Fibroblast of lung (primary cell): ENCODE measurements at regions not wholly inside any gene's neighbourhood (a gene's known extent, or its start where the extent isn't known, plus 50 kb on each side); places are given as distances from the start of the nearest gene placed in this dataset.

Experiments used
- EZH2 ChIP-seq: IDR thresholded peaks from 2 replicates; pipeline ENCODE4 v1.5.1; 2012; ENCODE audit warnings: low read length, control low read depth, mild to moderate bottlenecking; ENCODE audit errors: missing control alignments
- TF ChIP-seq, protein P1 (sequence below), 2 donors: IDR thresholded peaks in 1 of 2; conservative IDR thresholded peaks in 1 of 2; 1 replicate in 1 of 2; 2 replicates in 1 of 2; pipeline ENCODE4 v1.5.1; 2011 to 2012; ENCODE audit warnings: low read length in 2 of 2, control low read depth in 1 of 2, inconsistent platforms in 1 of 2, low read depth in 1 of 2, mild to moderate bottlenecking in 1 of 2

DNA sequence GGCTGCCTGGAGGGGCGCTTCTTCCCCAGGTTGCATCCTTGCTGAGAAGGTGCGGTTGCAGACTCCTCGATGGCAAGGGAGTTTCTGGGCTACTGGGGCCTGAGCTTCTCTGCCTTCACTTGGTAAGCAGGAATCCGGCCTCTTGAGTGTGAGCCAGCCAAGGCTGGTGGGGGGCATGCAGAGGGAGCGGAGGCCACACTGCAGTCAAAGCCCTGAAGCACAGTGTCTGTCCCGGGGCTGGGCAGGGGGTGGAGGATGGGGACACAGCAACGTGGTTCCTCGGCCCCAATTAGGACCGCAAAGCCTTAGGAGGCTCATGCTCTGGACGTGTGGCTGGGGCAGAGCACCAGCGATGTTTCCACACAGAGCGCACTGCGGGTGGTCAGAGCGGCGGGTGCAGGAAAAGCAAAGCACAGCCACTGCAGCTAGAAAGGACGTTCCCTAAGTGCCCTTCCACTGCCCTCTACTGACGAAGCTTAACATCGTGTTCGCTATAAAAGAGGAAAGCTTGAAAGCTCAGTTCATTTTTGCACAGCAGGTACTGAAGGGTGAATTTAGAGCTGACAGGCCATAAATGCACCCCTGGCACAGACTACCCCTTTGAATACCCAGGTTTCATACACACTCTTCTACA, 60.7 kb upstream of the COG2 start:
- TF ChIP-seq, protein P1, sequence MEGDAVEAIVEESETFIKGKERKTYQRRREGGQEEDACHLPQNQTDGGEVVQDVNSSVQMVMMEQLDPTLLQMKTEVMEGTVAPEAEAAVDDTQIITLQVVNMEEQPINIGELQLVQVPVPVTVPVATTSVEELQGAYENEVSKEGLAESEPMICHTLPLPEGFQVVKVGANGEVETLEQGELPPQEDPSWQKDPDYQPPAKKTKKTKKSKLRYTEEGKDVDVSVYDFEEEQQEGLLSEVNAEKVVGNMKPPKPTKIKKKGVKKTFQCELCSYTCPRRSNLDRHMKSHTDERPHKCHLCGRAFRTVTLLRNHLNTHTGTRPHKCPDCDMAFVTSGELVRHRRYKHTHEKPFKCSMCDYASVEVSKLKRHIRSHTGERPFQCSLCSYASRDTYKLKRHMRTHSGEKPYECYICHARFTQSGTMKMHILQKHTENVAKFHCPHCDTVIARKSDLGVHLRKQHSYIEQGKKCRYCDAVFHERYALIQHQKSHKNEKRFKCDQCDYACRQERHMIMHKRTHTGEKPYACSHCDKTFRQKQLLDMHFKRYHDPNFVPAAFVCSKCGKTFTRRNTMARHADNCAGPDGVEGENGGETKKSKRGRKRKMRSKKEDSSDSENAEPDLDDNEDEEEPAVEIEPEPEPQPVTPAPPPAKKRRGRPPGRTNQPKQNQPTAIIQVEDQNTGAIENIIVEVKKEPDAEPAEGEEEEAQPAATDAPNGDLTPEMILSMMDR (conservative IDR thresholded peaks at IDR 0.05 in 1 of 2, IDR thresholded peaks at IDR 0.05 in 1 of 2; ENCODE audit: low read depth in 1 of 2, low read length in 2 of 2) = no peak
- TF ChIP-seq EZH2 = no peak
